MM.1S (cell line): ENCODE measurements at regions not wholly inside any gene's neighbourhood (a gene's known extent, or its start where the extent isn't known, plus 50 kb on each side); places are given as distances from the start of the nearest gene placed in this dataset.
A peak's percentile ranks its signal among the peaks of the same experiment; 100 is the strongest.

Experiments used
- DNase-seq: peaks from one replicate; pipeline ENCODE4 v3.0.0-alpha.2; 2015
- H2AFZ ChIP-seq: fragments of 300-600 bp; sonication (generic); 2 replicates; pipeline ENCODE4 v1.6.0; 2016; ENCODE audit warnings: antibody characterized with exemption, low read length
- H3F3A ChIP-seq: fragments of 300-600 bp; sonication (generic); 2 replicates; pipeline ENCODE4 v1.6.1; 2016; ENCODE audit warnings: mild to moderate bottlenecking, antibody characterized with exemption, low read length, moderate library complexity, mixed read lengths; ENCODE audit not compliant: insufficient read depth
- H3K27ac ChIP-seq: fragments of 300-600 bp; sonication (generic); 2 replicates; pipeline ENCODE4 v1.5.1; 2016; ENCODE audit warnings: mild to moderate bottlenecking, low read length
- H3K27me3 ChIP-seq: fragments of 300-600 bp; sonication (generic); replicated peaks from 2 replicates; pipeline ENCODE4 v1.6.0; 2016; ENCODE audit warnings: low read length; ENCODE audit not compliant: insufficient read depth
- H3K36me3 ChIP-seq: fragments of 300-600 bp; sonication (generic); replicated peaks from 2 replicates; pipeline ENCODE4 v1.6.1; 2016; ENCODE audit warnings: mild to moderate bottlenecking, low read length, mixed read lengths; ENCODE audit not compliant: insufficient read depth
- H3K4me1 ChIP-seq: fragments of 300-600 bp; sonication (generic); 2 replicates; pipeline ENCODE4 v1.6.1; 2016; ENCODE audit warnings: low read length, mixed read lengths
- H3K4me2 ChIP-seq: fragments of 300-600 bp; sonication (generic); 2 replicates; pipeline ENCODE4 v1.6.0; 2016; ENCODE audit warnings: low read depth, low read length
- H3K4me3 ChIP-seq: fragments of 300-600 bp; sonication (generic); 2 replicates; pipeline ENCODE4 v1.5.1; 2016; ENCODE audit warnings: low read length, mixed read lengths
- H3K79me2 ChIP-seq: fragments of 300-600 bp; sonication (generic); 2 replicates; pipeline ENCODE4 v1.6.1; 2016; ENCODE audit warnings: mixed run types, low read length, mixed read lengths
- H3K9ac ChIP-seq: fragments of 300-600 bp; sonication (generic); 2 replicates; pipeline ENCODE4 v1.6.1; 2016; ENCODE audit warnings: low read length, mixed read lengths
- H3K9me2 ChIP-seq: fragments of 300-600 bp; sonication (generic); replicated peaks from 2 replicates; pipeline ENCODE4 v1.6.1; 2016; ENCODE audit warnings: mild to moderate bottlenecking, low read length, mixed read lengths; ENCODE audit not compliant: insufficient read depth
- H3K9me3 ChIP-seq: fragments of 300-600 bp; sonication (generic); replicated peaks from 2 replicates; pipeline ENCODE4 v1.6.1; 2016; ENCODE audit warnings: mild to moderate bottlenecking, low read length, mixed read lengths; ENCODE audit not compliant: insufficient read depth
- H4K20me1 ChIP-seq: fragments of 300-600 bp; sonication (generic); 2 replicates; pipeline ENCODE4 v1.6.1; 2016; ENCODE audit warnings: mild to moderate bottlenecking, low read length, moderate library complexity, mixed read lengths; ENCODE audit not compliant: insufficient read depth
- CTCF ChIP-seq: fragments of 300-600 bp; sonication (generic); IDR thresholded peaks from 2 replicates; pipeline ENCODE4 v1.5.1; 2016; ENCODE audit warnings: antibody characterized with exemption, low read length, mixed read lengths
- EZH2 ChIP-seq: fragments of 300-600 bp; sonication (generic); optimal IDR thresholded peaks from 2 replicates; pipeline ENCODE3; 2017; ENCODE audit warnings: low read depth, mild to moderate bottlenecking, antibody characterized with exemption, low read length, mixed read lengths
- EZH2phosphoT487 ChIP-seq: fragments of 300-600 bp; sonication (generic); IDR thresholded peaks from 2 replicates; pipeline ENCODE4 v1.6.1; 2018; ENCODE audit warnings: antibody characterized with exemption, low read length

GRCh38 chr1:47707503-47707902, 269.7 kb downstream of the FOXD2 start:
- Histone ChIP-seq H3K4me1 (peaks cover 11% of the 10 kb centered on the region), H3K27me3 (peaks cover 31% of the 10 kb centered on the region), H3K9ac (no peak overlapping the region), H3K4me2 (no peak overlapping the region), H3K9me3 (no peaks in the 10 kb centered on the region), H3K36me3 (no peaks in the 10 kb centered on the region), H3K9me2 (no peaks in the 10 kb centered on the region), H2AFZ (no peak overlapping the region), H4K20me1 (no peaks in the 10 kb centered on the region), H3F3A (peaks cover 6% of the 10 kb centered on the region), H3K4me3 (no peak overlapping the region), H3K27ac (no peak overlapping the region), H3K79me2 (no peaks in the 10 kb centered on the region)
- TF ChIP-seq EZH2 = no peak
- no peak for TF ChIP-seq CTCF
- no peak for TF ChIP-seq EZH2phosphoT487
- no peak for DNase-seq

- H3K36me3 ChIP-seq = no peaks in the 10 kb centered on the region
- H3K9ac ChIP-seq = no peak overlapping the region
- H3K9me2 ChIP-seq = no peaks in the 10 kb centered on the region
- no peaks in the 10 kb centered on the region for H3K79me2 ChIP-seq
- peaks cover 6% of the 10 kb centered on the region for H3F3A ChIP-seq
- H4K20me1 ChIP-seq = no peaks in the 10 kb centered on the region
- TF ChIP-seq CTCF (no peak), EZH2 (no peak), EZH2phosphoT487 (no peak)
- peaks cover 31% of the 10 kb centered on the region for H3K27me3 ChIP-seq
- H3K9me3 ChIP-seq = no peaks in the 10 kb centered on the region
- H2AFZ ChIP-seq = no peak overlapping the region
- DNase-seq = no peak
- H3K4me1 ChIP-seq = peaks cover 11% of the 10 kb centered on the region
- H3K4me2 ChIP-seq = no peak overlapping the region
- H3K4me3 ChIP-seq = no peak overlapping the region
- H3K27ac ChIP-seq = no peak overlapping the region
Measured at GRCh38 chr1:47708019-47708535, 270.2 kb downstream of the FOXD2 start.

GRCh38 chr1:47708658-47709018, 270.8 kb downstream of the FOXD2 start:
- Histone ChIP-seq H3K79me2 (no peaks in the 10 kb centered on the region), H3K4me2 (peak overlapping the region; percentile 96), H2AFZ (0 out of 2 replicates have a peak overlapping the region, but pooled peaks have one; percentile 56), H4K20me1 (no peaks in the 10 kb centered on the region), H3K4me3 (peak overlapping the region; percentile 54; the same call in 1 of the 2 replicates), H3K27ac (no peak overlapping the region), H3K9me3 (no peaks in the 10 kb centered on the region), H3K9ac (no peak overlapping the region), H3K9me2 (no peaks in the 10 kb centered on the region), H3F3A (peaks cover 6% of the 10 kb centered on the region), H3K27me3 (peaks cover 31% of the 10 kb centered on the region), H3K4me1 (peaks cover 11% of the 10 kb centered on the region), H3K36me3 (no peaks in the 10 kb centered on the region)
- no peak for DNase-seq
- no peak for TF ChIP-seq EZH2phosphoT487
- TF ChIP-seq CTCF = no peak
- no peak for TF ChIP-seq EZH2
